Stimulated activated naive CD8-positive, alpha-beta T cell treated with anti-CD3 and anti-CD28 coated beads, Interleukin-15, Interleukin-2, amounts not matched to agents 100 U/mL and 50 U/mL, for 24 hours (primary cell): ENCODE measurements at regions not wholly inside any gene's neighbourhood (a gene's known extent, or its start where the extent isn't known, plus 50 kb on each side); places are given as distances from the start of the nearest gene placed in this dataset.
"Not testable (repeated sequence)": the region's sequence is repeated elsewhere in the genome, so short reads cannot be mapped to it uniquely, and the experiment has no call there.

Experiments used
- ATAC-seq: fragments of 150-1000 bp; cut with Tn5 transposase; one replicate; pipeline ENCODE4 v1.10.0; 2021
- DNase-seq: peaks from one replicate; pipeline ENCODE4 v3.0.0; 2021

GRCh38 chr5:99441235-99441634, 512.4 kb upstream of the CHD1 start:
- ATAC-seq (no peak), DNase-seq (no peak)

- DNase-seq, result no peak
- no peak for ATAC-seq
Observed at GRCh38 chr5:99438619-99439018, 509.8 kb upstream of the CHD1 start.

- DNase-seq, result no peak
- no peak for ATAC-seq
Observed at GRCh38 chr5:99437986-99438385, 509.2 kb upstream of the CHD1 start.

GRCh38 chr5:99423396-99423795, 494.6 kb upstream of the CHD1 start:
- not testable (repeated sequence) for ATAC-seq, DNase-seq

GRCh38 chr5:99418640-99419039, 489.8 kb upstream of the CHD1 start:
- not testable (repeated sequence) for DNase-seq, ATAC-seq

- DNase-seq, result not testable (repeated sequence)
- peak; percentile 28 for ATAC-seq
Observed at GRCh38 chr5:99410386-99410785, 481.6 kb upstream of the CHD1 start.

GRCh38 chr5:99404764-99405302, 476.0 kb upstream of the CHD1 start:
- ATAC-seq, DNase-seq: not testable (repeated sequence)

- not testable (repeated sequence) for ATAC-seq, DNase-seq
Observed at GRCh38 chr5:99400571-99400970, 471.8 kb upstream of the CHD1 start.

- ATAC-seq (no peak), DNase-seq (no peak)
Observed at GRCh38 chr5:99398976-99399375, 470.2 kb upstream of the CHD1 start.

GRCh38 chr5:99386406-99387077, 457.7 kb upstream of the CHD1 start:
- no peak for ATAC-seq
- no peak for DNase-seq

GRCh38 chr5:99379187-99379586, 450.4 kb upstream of the CHD1 start:
- no peak for ATAC-seq
- DNase-seq, result no peak

- DNase-seq, result no peak
Observed at GRCh38 chr5:99378443-99378842, 449.6 kb upstream of the CHD1 start.

GRCh38 chr5:99369797-99370593, 441.2 kb upstream of the CHD1 start:
- DNase-seq (no peak), ATAC-seq (no peak)

More at GRCh38 chr5:99378443-99378842, 449.6 kb upstream of the CHD1 start:
- no peak for ATAC-seq

GRCh38 chr5:99368726-99369125, 439.9 kb upstream of the CHD1 start:
- no peak for DNase-seq
- ATAC-seq, result no peak

GRCh38 chr5:99355881-99356280, 427.1 kb upstream of the CHD1 start:
- ATAC-seq (no peak), DNase-seq (no peak)

GRCh38 chr5:99349787-99350186, 421.0 kb upstream of the CHD1 start:
- DNase-seq (no peak), ATAC-seq (no peak)

GRCh38 chr5:99348597-99348996, 419.8 kb upstream of the CHD1 start:
- ATAC-seq (no peak), DNase-seq (no peak)

- not testable (repeated sequence) for ATAC-seq, DNase-seq
Observed at GRCh38 chr5:99339758-99340157, 411.0 kb upstream of the CHD1 start.

- DNase-seq, result no peak
- ATAC-seq, result no peak
Observed at GRCh38 chr5:99334936-99335335, 406.1 kb upstream of the CHD1 start.

- DNase-seq (no peak), ATAC-seq (no peak)
Observed at GRCh38 chr5:99331061-99331460, 402.3 kb upstream of the CHD1 start.

- ATAC-seq (no peak), DNase-seq (no peak)
Observed at GRCh38 chr5:99320436-99320835, 391.6 kb upstream of the CHD1 start.

- DNase-seq (no peak), ATAC-seq (no peak)
Observed at GRCh38 chr5:99317136-99317535, 388.3 kb upstream of the CHD1 start.

GRCh38 chr5:99316484-99316883, 387.7 kb upstream of the CHD1 start:
- no peak for DNase-seq
- ATAC-seq, result no peak
